ENCODE measurements at regions not wholly inside any gene's neighbourhood (a gene's known extent, or its start where the extent isn't known, plus 50 kb on each side); places are given as distances from the start of the nearest gene placed in this dataset.

GRCh38 chr6:80540700-80541099 lies 434.2 kb downstream of the BCKDHB start:
- Histone ChIP-seq H3K4me2 (ENCODE audit: low read length) (no peak overlapping the region), H3K79me2 (replicated peaks; ENCODE audit: insufficient read depth, low read length) (no peaks in the 10 kb centered on the region), H3K9ac (ENCODE audit: low read length) (no peak overlapping the region), H4K20me1 (ENCODE audit: insufficient read depth) (no peaks in the 10 kb centered on the region), H3K27ac (ENCODE audit: low read length) (no peak overlapping the region), H3K9me3 (ENCODE audit: low read length) (no peaks in the 10 kb centered on the region), H3K9me2 (ENCODE audit: insufficient read depth, low read length) (no peaks in the 10 kb centered on the region), H3F3A (ENCODE audit: insufficient read depth, low read length, poor library complexity, severe bottlenecking) (no peaks in the 10 kb centered on the region), H2AFZ (ENCODE audit: low read depth, low read length) (no peak overlapping the region), H3K4me3 (ENCODE audit: low read length) (no peak overlapping the region), H3K36me3 (ENCODE audit: insufficient read depth, low read length) (no peaks in the 10 kb centered on the region), H3K27me3 (ENCODE audit: insufficient read depth, low read depth, low read length) (no peaks in the 10 kb centered on the region)
- TF ChIP-seq EP300 (conservative IDR thresholded peaks at IDR 0.05; ENCODE audit: poor library complexity, severe bottlenecking): no peak
- TF ChIP-seq TAF1 (IDR thresholded peaks at IDR 0.05; ENCODE audit: low read depth): no peak
- no peak for TF ChIP-seq SMC3 (conservative IDR thresholded peaks at IDR 0.05; ENCODE audit: poor library complexity)
- TF ChIP-seq EZH2 (IDR thresholded peaks at IDR 0.05; ENCODE audit: borderline replicate concordance, insufficient read depth, low read length, poor library complexity, severe bottlenecking): no peak
- no peak for TF ChIP-seq CTCF (IDR thresholded peaks at IDR 0.05; ENCODE audit: poor library complexity, severe bottlenecking)

GRCh38 chr6:80537118-80537972 lies 430.9 kb downstream of the BCKDHB start:
- Histone ChIP-seq H4K20me1 (ENCODE audit: insufficient read depth) (no peaks in the 10 kb centered on the region), H3K9ac (ENCODE audit: low read length) (no peak overlapping the region), H3K9me2 (ENCODE audit: insufficient read depth, low read length) (no peaks in the 10 kb centered on the region), H3K9me3 (ENCODE audit: low read length) (peaks cover 2% of the 10 kb centered on the region), H3K36me3 (ENCODE audit: insufficient read depth, low read length) (no peaks in the 10 kb centered on the region), H3K27me3 (ENCODE audit: insufficient read depth, low read depth, low read length) (no peaks in the 10 kb centered on the region), H2AFZ (ENCODE audit: low read depth, low read length) (no peak overlapping the region), H3K79me2 (replicated peaks; ENCODE audit: insufficient read depth, low read length) (no peaks in the 10 kb centered on the region), H3K4me2 (ENCODE audit: low read length) (no peak overlapping the region), H3K4me3 (ENCODE audit: low read length) (no peak overlapping the region), H3F3A (ENCODE audit: insufficient read depth, low read length, poor library complexity, severe bottlenecking) (no peaks in the 10 kb centered on the region), H3K27ac (ENCODE audit: low read length) (no peak overlapping the region)
- no peak for TF ChIP-seq EP300 (conservative IDR thresholded peaks at IDR 0.05; ENCODE audit: poor library complexity, severe bottlenecking)
- no peak for TF ChIP-seq RAD21 (conservative IDR thresholded peaks at IDR 0.05)
- TF ChIP-seq REST (IDR thresholded peaks at IDR 0.05; ENCODE audit: borderline replicate concordance): no peak
- no peak for TF ChIP-seq MXI1 (conservative IDR thresholded peaks at IDR 0.05; ENCODE audit: poor library complexity, severe bottlenecking)
- TF ChIP-seq CTCF (IDR thresholded peaks at IDR 0.05; ENCODE audit: poor library complexity, severe bottlenecking): no peak
- no peak for TF ChIP-seq SMC3 (conservative IDR thresholded peaks at IDR 0.05; ENCODE audit: poor library complexity)
- no peak for TF ChIP-seq EZH2 (IDR thresholded peaks at IDR 0.05; ENCODE audit: borderline replicate concordance, insufficient read depth, low read length, poor library complexity, severe bottlenecking)
- TF ChIP-seq POLR2AphosphoS5 (IDR thresholded peaks at IDR 0.05): no peak
- no peak for TF ChIP-seq TAF1 (IDR thresholded peaks at IDR 0.05; ENCODE audit: low read depth)
